ENCODE measurements at regions not wholly inside any gene's neighbourhood (a gene's known extent, or its start where the extent isn't known, plus 50 kb on each side); places are given as distances from the start of the nearest gene placed in this dataset.

- TF ChIP-seq CTCF (IDR thresholded peaks at IDR 0.05) (no peak), EP300 (IDR thresholded peaks at IDR 0.05; ENCODE audit: low read depth) (no peak), POLR2AphosphoS5 (IDR thresholded peaks at IDR 0.05) (no peak)
These were observed 202.4 kb downstream of the ETAA1 start for GRCh38 chr2:67599561-67599960.

Measured in transverse colon (tissue), 4 donors.